ENCODE measurements at regions not wholly inside any gene's neighbourhood (a gene's known extent, or its start where the extent isn't known, plus 50 kb on each side); places are given as distances from the start of the nearest gene placed in this dataset.

- peak; percentile 48; the same call in 1 of the 3 replicates for ATAC-seq
- TF ChIP-seq ZNF8 (CRISPR knock-in tag; IDR thresholded peaks at IDR 0.05) (no peak), RARB (CRISPR knock-in tag; IDR thresholded peaks at IDR 0.05) (no peak), ZFP3 (CRISPR knock-in tag; IDR thresholded peaks at IDR 0.05) (no peak), PPARA (CRISPR knock-in tag; IDR thresholded peaks at IDR 0.05; ENCODE audit: borderline replicate concordance) (no peak), PATZ1 (CRISPR knock-in tag; IDR thresholded peaks at IDR 0.05; ENCODE audit: borderline replicate concordance) (no peak), TSHZ2 (CRISPR knock-in tag; IDR thresholded peaks at IDR 0.05) (no peak), GLIS3 (CRISPR knock-in tag; IDR thresholded peaks at IDR 0.05) (no peak), ISL1 (CRISPR knock-in tag; IDR thresholded peaks at IDR 0.05) (no peak), BACH2 (CRISPR knock-in tag; IDR thresholded peaks at IDR 0.05; ENCODE audit: borderline replicate concordance) (no peak), ZNF565 (CRISPR knock-in tag; conservative IDR thresholded peaks at IDR 0.05; ENCODE audit: low read depth) (no peak), ESRRG (CRISPR knock-in tag; IDR thresholded peaks at IDR 0.05) (no peak), TCF4 (CRISPR knock-in tag; IDR thresholded peaks at IDR 0.05; ENCODE audit: borderline replicate concordance) (no peak), ZC3H10 (CRISPR knock-in tag; IDR thresholded peaks at IDR 0.05) (no peak), ZFP30 (CRISPR knock-in tag; IDR thresholded peaks at IDR 0.05) (no peak)
Measured at GRCh38 chr7:84914598-84914997, 272.3 kb downstream of the SEMA3D start.

GRCh38 chr7:84913731-84914130 lies 273.1 kb downstream of the SEMA3D start:
- peak; percentile 28; the same call in 2 of the 3 replicates for ATAC-seq
- TF ChIP-seq PATZ1 (CRISPR knock-in tag; IDR thresholded peaks at IDR 0.05; ENCODE audit: borderline replicate concordance) (no peak), RARB (CRISPR knock-in tag; IDR thresholded peaks at IDR 0.05) (no peak), GLIS3 (CRISPR knock-in tag; IDR thresholded peaks at IDR 0.05) (no peak), ZNF70 (CRISPR knock-in tag; IDR thresholded peaks at IDR 0.05) (no peak), CSDC2 (CRISPR knock-in tag; IDR thresholded peaks at IDR 0.05) (no peak), OSR1 (CRISPR knock-in tag; IDR thresholded peaks at IDR 0.05) (no peak), TOX (CRISPR knock-in tag; IDR thresholded peaks at IDR 0.05; ENCODE audit: borderline replicate concordance) (no peak), ISL1 (CRISPR knock-in tag; IDR thresholded peaks at IDR 0.05) (no peak), ZC3H10 (CRISPR knock-in tag; IDR thresholded peaks at IDR 0.05) (no peak), ZNF565 (CRISPR knock-in tag; conservative IDR thresholded peaks at IDR 0.05; ENCODE audit: low read depth) (no peak), CREB5 (CRISPR knock-in tag; IDR thresholded peaks at IDR 0.05; ENCODE audit: low read depth) (no peak)

- 0 out of 3 replicates have a peak, but pooled peaks have one; percentile 28 for ATAC-seq
- TF ChIP-seq ESRRG (CRISPR knock-in tag; IDR thresholded peaks at IDR 0.05) (no peak), ZNF565 (CRISPR knock-in tag; conservative IDR thresholded peaks at IDR 0.05; ENCODE audit: low read depth) (no peak), ZC3H10 (CRISPR knock-in tag; IDR thresholded peaks at IDR 0.05) (no peak), TCF4 (CRISPR knock-in tag; IDR thresholded peaks at IDR 0.05; ENCODE audit: borderline replicate concordance) (no peak), PATZ1 (CRISPR knock-in tag; IDR thresholded peaks at IDR 0.05; ENCODE audit: borderline replicate concordance) (no peak), ISL1 (CRISPR knock-in tag; IDR thresholded peaks at IDR 0.05) (no peak), OSR1 (CRISPR knock-in tag; IDR thresholded peaks at IDR 0.05) (no peak), CREB5 (CRISPR knock-in tag; IDR thresholded peaks at IDR 0.05; ENCODE audit: low read depth) (no peak), TOX (CRISPR knock-in tag; IDR thresholded peaks at IDR 0.05; ENCODE audit: borderline replicate concordance) (no peak), ZNF8 (CRISPR knock-in tag; IDR thresholded peaks at IDR 0.05) (no peak), SNAI2 (CRISPR knock-in tag; IDR thresholded peaks at IDR 0.05) (no peak), POU6F1 (CRISPR knock-in tag; IDR thresholded peaks at IDR 0.05; ENCODE audit: borderline replicate concordance, low read depth) (no peak), ARNTL (CRISPR knock-in tag; IDR thresholded peaks at IDR 0.05; ENCODE audit: borderline replicate concordance, low read depth) (no peak), ZNF70 (CRISPR knock-in tag; IDR thresholded peaks at IDR 0.05) (no peak), CSDC2 (CRISPR knock-in tag; IDR thresholded peaks at IDR 0.05) (no peak)
Measured at GRCh38 chr7:84912993-84913635, 273.7 kb downstream of the SEMA3D start.
